Neural cell (in vitro differentiated cells): ENCODE measurements at regions not wholly inside any gene's neighbourhood (a gene's known extent, or its start where the extent isn't known, plus 50 kb on each side); places are given as distances from the start of the nearest gene placed in this dataset.

Experiments used
- H2AFZ ChIP-seq: fragments of 200-600, 300-800 bp; sonication (generic), shearing (Covaris generic); 2 replicates; pipeline ENCODE4 v1.6.0; 2014; ENCODE audit warnings: low read depth, mild to moderate bottlenecking, antibody characterized with exemption, low read length, moderate library complexity
- H3F3A ChIP-seq: fragments of 200-600 bp; shearing (Covaris generic); 2 replicates; pipeline ENCODE4 v1.6.1; 2016; ENCODE audit warnings: mild to moderate bottlenecking, moderate library complexity, mixed read lengths, antibody characterized with exemption, low read length; ENCODE audit not compliant: insufficient read depth, poor library complexity, severe bottlenecking
- H3K27ac ChIP-seq: fragments of 200-600, 300-800 bp; sonication (generic), shearing (Covaris generic); 2 replicates; pipeline ENCODE4 v1.5.1; 2014; ENCODE audit warnings: mild to moderate bottlenecking, low read length, moderate library complexity
- H3K27me3 ChIP-seq: fragments of 300-800, 200-600 bp; sonication (generic), shearing (Covaris generic); 2 replicates; pipeline ENCODE4 v1.6.0; 2014; ENCODE audit warnings: mild to moderate bottlenecking, low read depth, low read length, moderate library complexity; ENCODE audit not compliant: insufficient read depth
- H3K36me3 ChIP-seq: fragments of 300-800, 200-600 bp; sonication (generic), shearing (Covaris generic); 2 replicates; pipeline ENCODE4 v1.5.1; 2014; ENCODE audit warnings: mild to moderate bottlenecking, antibody characterized with exemption, low read length, moderate library complexity; ENCODE audit not compliant: insufficient read depth
- H3K4me2 ChIP-seq: fragments of 300-800, 200-600 bp; sonication (generic), shearing (Covaris generic); 2 replicates; pipeline ENCODE4 v1.6.0; 2014; ENCODE audit warnings: mild to moderate bottlenecking, low read length
- H3K4me3 ChIP-seq: fragments of 300-800, 200-600 bp; sonication (generic), shearing (Covaris generic); 2 replicates; pipeline ENCODE4 v1.5.1; 2014; ENCODE audit warnings: mild to moderate bottlenecking, low read length, moderate library complexity
- H3K79me2 ChIP-seq: fragments of 200-600 bp; shearing (Covaris generic); replicated peaks from 2 replicates; pipeline ENCODE4 v1.6.0; 2014; ENCODE audit warnings: mild to moderate bottlenecking, low read length, moderate library complexity; ENCODE audit not compliant: insufficient read depth
- H3K9ac ChIP-seq: fragments of 300-800, 200-600 bp; sonication (generic), shearing (Covaris generic); 2 replicates; pipeline ENCODE4 v1.6.1; 2016; ENCODE audit warnings: mild to moderate bottlenecking, low read length, mixed read lengths
- H3K9me2 ChIP-seq: fragments of 200-600 bp; shearing (Covaris generic); 2 replicates; pipeline ENCODE4 v1.6.1; 2016; ENCODE audit warnings: mild to moderate bottlenecking, low read length, mixed read lengths; ENCODE audit not compliant: insufficient read depth
- H3K9me3 ChIP-seq: fragments of 200-600, 300-800 bp; sonication (generic), shearing (Covaris generic); 2 replicates; pipeline ENCODE4 v1.6.1; 2016; ENCODE audit warnings: mild to moderate bottlenecking, mixed run types, low read length, moderate library complexity, mixed read lengths
- H4K20me1 ChIP-seq: fragments of 200-600 bp; shearing (Covaris generic); 2 replicates; pipeline ENCODE4 v1.6.1; 2016; ENCODE audit warnings: mild to moderate bottlenecking, mixed run types; ENCODE audit not compliant: insufficient read depth
- CTCF ChIP-seq: fragments of 450-650 bp; IDR thresholded peaks from 2 replicates; pipeline ENCODE4 v1.5.1; 2014; ENCODE audit warnings: antibody characterized with exemption, mild to moderate bottlenecking, moderate library complexity; ENCODE audit not compliant: poor library complexity, severe bottlenecking
- EP300 ChIP-seq: fragments of 450-650 bp; conservative IDR thresholded peaks from 2 replicates; pipeline ENCODE4 v1.6.1; 2014; ENCODE audit warnings: antibody characterized with exemption, mild to moderate bottlenecking, moderate library complexity; ENCODE audit not compliant: poor library complexity, severe bottlenecking
- EZH2 ChIP-seq: fragments of 200-600, 300-800 bp; shearing (Covaris generic), sonication (generic); IDR thresholded peaks from 2 replicates; pipeline ENCODE4 v1.6.1; 2014; ENCODE audit warnings: antibody characterized with exemption, low read length, borderline replicate concordance, mild to moderate bottlenecking; ENCODE audit not compliant: insufficient read depth, poor library complexity, severe bottlenecking
- MXI1 ChIP-seq: fragments of 450-650 bp; conservative IDR thresholded peaks from 2 replicates; pipeline ENCODE4 v1.6.1; 2014; ENCODE audit warnings: antibody characterized with exemption, mild to moderate bottlenecking; ENCODE audit not compliant: poor library complexity, severe bottlenecking
- POLR2AphosphoS5 ChIP-seq: IDR thresholded peaks from 2 replicates; pipeline ENCODE4 v1.6.1; 2012
- RAD21 ChIP-seq: fragments of 450-650 bp; conservative IDR thresholded peaks from 2 replicates; pipeline ENCODE4 v1.6.1; 2014; ENCODE audit warnings: antibody characterized with exemption, mild to moderate bottlenecking, moderate library complexity
- REST ChIP-seq: IDR thresholded peaks from 2 replicates; pipeline ENCODE4 v1.6.1; 2012; ENCODE audit warnings: borderline replicate concordance
- SMC3 ChIP-seq: fragments of 450-650 bp; conservative IDR thresholded peaks from 2 replicates; pipeline ENCODE4 v1.6.1; 2014; ENCODE audit warnings: antibody characterized with exemption, mild to moderate bottlenecking, moderate library complexity; ENCODE audit not compliant: poor library complexity
- TAF1 ChIP-seq: IDR thresholded peaks from 2 replicates; pipeline ENCODE4 v1.6.1; 2012; ENCODE audit warnings: low read depth

- H3K36me3 ChIP-seq: no peaks in the 10 kb centered on the region
- H3K9me3 ChIP-seq: no peaks in the 10 kb centered on the region
- no peak overlapping the region for H3K27ac ChIP-seq
- H2AFZ ChIP-seq: no peak overlapping the region
- no peaks in the 10 kb centered on the region for H4K20me1 ChIP-seq
- TF ChIP-seq EZH2 (no peak), SMC3 (no peak), REST (no peak), TAF1 (no peak), EP300 (no peak), POLR2AphosphoS5 (no peak), CTCF (no peak), MXI1 (no peak), RAD21 (no peak)
- no peak overlapping the region for H3K4me2 ChIP-seq
- no peak overlapping the region for H3K4me3 ChIP-seq
- no peaks in the 10 kb centered on the region for H3F3A ChIP-seq
- H3K9ac ChIP-seq: no peak overlapping the region
- no peaks in the 10 kb centered on the region for H3K9me2 ChIP-seq
- no peaks in the 10 kb centered on the region for H3K79me2 ChIP-seq
- H3K27me3 ChIP-seq: no peaks in the 10 kb centered on the region
Observed at GRCh38 chr7:49088017-49088416, 163.7 kb downstream of the CDC14C start.

GRCh38 chr7:49089717-49090116 lies 165.4 kb downstream of the CDC14C start:
- Histone ChIP-seq H3K9me2 (no peaks in the 10 kb centered on the region), H3K27ac (no peak overlapping the region), H3K27me3 (no peaks in the 10 kb centered on the region), H3F3A (no peaks in the 10 kb centered on the region), H2AFZ (no peak overlapping the region), H3K9me3 (no peaks in the 10 kb centered on the region), H4K20me1 (no peaks in the 10 kb centered on the region), H3K4me2 (no peak overlapping the region), H3K4me3 (no peak overlapping the region), H3K79me2 (no peaks in the 10 kb centered on the region), H3K36me3 (no peaks in the 10 kb centered on the region), H3K9ac (no peak overlapping the region)
- TF ChIP-seq EP300 (no peak), MXI1 (no peak), TAF1 (no peak), POLR2AphosphoS5 (no peak)

GRCh38 chr7:49091089-49091488 lies 166.7 kb downstream of the CDC14C start:
- no peak overlapping the region for H3K4me3 ChIP-seq
- H3K9me2 ChIP-seq: no peaks in the 10 kb centered on the region
- H3K36me3 ChIP-seq: no peaks in the 10 kb centered on the region
- H3K27me3 ChIP-seq: no peaks in the 10 kb centered on the region
- TF ChIP-seq EP300 (no peak), CTCF (no peak), RAD21 (no peak), SMC3 (no peak), REST (no peak), TAF1 (no peak), EZH2 (no peak), MXI1 (no peak), POLR2AphosphoS5 (no peak)
- no peak overlapping the region for H2AFZ ChIP-seq
- H3K9me3 ChIP-seq: no peaks in the 10 kb centered on the region
- no peaks in the 10 kb centered on the region for H4K20me1 ChIP-seq
- H3K9ac ChIP-seq: no peak overlapping the region
- no peak overlapping the region for H3K4me2 ChIP-seq
- H3F3A ChIP-seq: no peaks in the 10 kb centered on the region
- no peaks in the 10 kb centered on the region for H3K79me2 ChIP-seq
- H3K27ac ChIP-seq: no peak overlapping the region
